Fibroblast of skin of right quadriceps (primary cell): ENCODE measurements at regions not wholly inside any gene's neighbourhood (a gene's known extent, or its start where the extent isn't known, plus 50 kb on each side); places are given as distances from the start of the nearest gene placed in this dataset.

Experiments used
- DNase-seq: peaks from one replicate; pipeline ENCODE4 v3.0.0-alpha.2; 2013

- DNase-seq, result no peak
These were observed 281.8 kb upstream of the PLET1 start for GRCh38 chr11:112542479-112542878.

DNA sequence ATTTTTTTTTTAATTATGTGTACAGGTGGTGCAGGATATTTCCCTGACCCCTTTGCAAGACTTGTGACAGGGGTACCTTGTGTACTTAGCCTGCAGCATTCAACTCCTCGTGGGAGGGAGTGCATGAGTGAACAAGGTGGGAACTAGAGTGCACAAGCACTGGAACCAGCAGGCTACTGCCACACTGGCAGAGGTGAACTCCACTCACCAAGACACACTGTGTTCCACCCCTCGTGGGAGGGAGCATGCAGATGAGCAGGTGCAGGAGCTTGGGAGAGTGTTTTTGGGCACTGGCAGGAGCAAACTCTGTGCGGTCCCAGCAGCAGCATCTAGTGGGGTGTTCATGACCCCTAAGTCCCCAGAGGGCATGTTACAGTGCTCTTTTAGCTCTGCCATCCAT is 282.7 kb upstream of the PLET1 start:
- DNase-seq, result no peak

DNA sequence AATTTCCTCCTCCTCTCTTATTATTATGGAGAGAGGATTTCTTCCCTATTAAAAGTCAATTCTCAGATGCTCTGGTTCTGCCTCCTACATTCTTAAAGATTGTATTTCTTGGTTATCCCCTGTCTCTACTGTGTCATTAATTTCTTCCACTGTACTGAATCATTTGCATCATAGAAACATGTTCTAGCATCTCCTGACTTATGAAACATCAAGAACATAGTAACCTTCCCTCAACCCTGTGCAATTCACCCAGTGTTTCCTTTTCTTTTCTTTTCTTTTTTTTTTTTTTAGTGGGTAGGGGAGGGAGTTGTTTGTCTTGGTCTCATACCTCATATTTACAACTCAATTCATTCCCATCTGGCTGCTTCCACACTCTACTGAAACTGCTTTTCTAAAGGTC is 288.0 kb upstream of the PLET1 start:
- DNase-seq, result no peak

DNA sequence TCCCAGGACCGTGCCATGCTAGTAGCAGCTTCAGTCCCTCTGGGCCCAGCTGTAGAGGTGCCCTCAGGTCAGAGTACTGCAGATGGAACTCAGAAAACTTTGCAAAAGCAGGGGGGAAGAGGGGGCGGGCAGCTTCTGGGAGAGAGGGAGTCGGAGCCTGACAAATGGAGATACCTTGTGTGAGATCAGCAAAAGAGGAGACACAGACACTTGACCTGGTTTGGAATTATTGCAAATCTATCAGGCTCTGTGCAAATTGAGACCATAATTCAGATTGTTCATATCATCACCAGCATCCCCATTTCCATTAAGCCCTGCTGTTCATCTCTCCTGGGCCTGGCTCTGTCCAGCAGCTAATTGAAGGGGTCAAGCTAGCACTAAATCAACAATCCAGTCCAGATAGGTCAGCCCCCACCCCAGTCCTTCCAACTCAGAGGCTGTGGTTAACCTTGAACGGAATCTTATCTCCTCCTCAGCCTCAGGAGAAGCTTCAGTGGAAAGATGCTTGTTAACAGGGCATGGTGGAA is 292.6 kb upstream of the PLET1 start:
- DNase-seq, result no peak

DNA sequence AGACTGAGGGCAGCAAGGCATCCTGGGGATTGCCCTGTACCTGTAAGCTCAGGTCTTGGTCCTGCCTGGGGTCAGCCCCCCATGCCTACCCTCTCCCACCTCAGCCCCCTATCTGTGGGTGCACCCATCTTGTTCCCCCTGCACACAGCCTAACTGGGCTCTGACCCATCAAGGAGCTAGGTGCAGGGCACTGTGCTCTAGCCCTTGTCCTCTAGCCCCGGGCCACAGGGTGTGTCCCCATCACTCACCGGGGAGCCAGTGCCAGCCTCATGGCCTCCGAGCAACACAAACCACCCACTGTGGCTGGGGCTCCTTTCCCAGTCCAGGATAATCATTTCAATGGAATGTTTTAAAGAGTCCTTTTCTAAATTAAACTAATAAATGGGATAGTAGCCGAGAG is 293.9 kb upstream of the PLET1 start:
- no peak for DNase-seq

GRCh38 chr11:112555491-112556364 is 295.1 kb upstream of the PLET1 start:
- DNase-seq, result peak; percentile 27

- peak; percentile 59 for DNase-seq
These were observed 298.0 kb upstream of the PLET1 start for GRCh38 chr11:112558691-112559090.

- no peak for DNase-seq
These were observed 303.1 kb upstream of the PLET1 start for GRCh38 chr11:112563808-112564207.

DNA sequence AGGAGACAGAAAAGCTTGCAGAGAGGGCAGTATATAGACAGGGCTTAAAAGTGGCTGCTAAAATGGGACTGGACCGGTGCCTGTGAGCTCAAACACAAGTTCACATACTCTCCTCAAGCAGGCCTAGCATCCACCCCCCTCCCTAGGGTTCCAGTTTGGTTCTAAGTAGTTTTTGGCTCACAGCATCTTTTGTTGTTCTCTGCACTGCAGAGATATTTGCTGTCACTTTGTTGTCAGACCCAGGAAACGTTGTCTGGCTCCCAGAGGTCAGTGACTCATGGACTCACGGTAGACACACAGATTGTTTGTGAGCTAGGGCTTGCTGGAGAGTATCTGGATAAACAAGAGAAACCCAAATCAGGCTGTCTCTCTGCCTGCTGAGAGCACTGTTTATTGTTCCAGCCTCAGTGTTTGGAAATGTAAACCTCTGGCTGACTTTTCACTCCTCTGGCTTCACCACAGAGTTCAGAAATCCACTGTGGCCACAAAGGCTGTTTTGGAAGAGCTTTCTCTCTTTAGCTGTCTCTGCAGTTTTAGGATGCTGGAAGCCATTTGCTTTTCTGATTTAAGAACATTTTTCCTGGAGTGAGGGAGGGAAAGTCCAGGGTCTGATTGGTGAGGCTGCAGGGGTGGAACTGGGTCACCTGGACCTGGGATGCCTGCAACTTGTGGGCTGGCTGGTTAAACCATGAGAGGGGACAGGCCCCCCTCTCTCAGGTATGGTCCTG is 303.7 kb upstream of the PLET1 start:
- DNase-seq, result peak; percentile 19

- no peak for DNase-seq
These were observed 304.9 kb upstream of the PLET1 start for GRCh38 chr11:112565551-112565950.

DNA sequence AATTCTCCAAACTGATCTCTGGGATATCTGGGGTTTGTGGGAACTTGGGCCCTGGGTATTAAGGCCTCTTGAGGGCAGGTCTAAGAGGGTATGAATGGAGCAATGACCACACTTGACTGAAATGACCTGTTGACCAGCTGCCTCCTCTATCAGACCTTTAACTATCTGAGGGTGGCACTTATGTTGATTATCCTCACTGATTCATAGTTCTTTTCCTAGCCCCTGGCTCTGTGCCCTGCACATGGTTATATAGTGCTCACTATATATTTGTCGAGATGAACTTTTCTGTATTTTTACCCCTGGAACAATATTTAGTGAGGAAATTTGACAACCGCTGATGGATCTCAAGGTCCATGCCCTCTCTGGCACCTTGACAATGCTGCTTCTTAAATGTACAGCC is 305.5 kb upstream of the PLET1 start:
- no peak for DNase-seq

- DNase-seq, result no peak
These were observed 309.7 kb upstream of the PLET1 start for GRCh38 chr11:112570333-112570732.

GRCh38 chr11:112579282-112579681 is 318.6 kb upstream of the PLET1 start:
- no peak for DNase-seq

- DNase-seq, result no peak
These were observed 320.2 kb upstream of the PLET1 start for GRCh38 chr11:112580864-112581263.

GRCh38 chr11:112581747-112582146 is 321.1 kb upstream of the PLET1 start:
- no peak for DNase-seq

DNA sequence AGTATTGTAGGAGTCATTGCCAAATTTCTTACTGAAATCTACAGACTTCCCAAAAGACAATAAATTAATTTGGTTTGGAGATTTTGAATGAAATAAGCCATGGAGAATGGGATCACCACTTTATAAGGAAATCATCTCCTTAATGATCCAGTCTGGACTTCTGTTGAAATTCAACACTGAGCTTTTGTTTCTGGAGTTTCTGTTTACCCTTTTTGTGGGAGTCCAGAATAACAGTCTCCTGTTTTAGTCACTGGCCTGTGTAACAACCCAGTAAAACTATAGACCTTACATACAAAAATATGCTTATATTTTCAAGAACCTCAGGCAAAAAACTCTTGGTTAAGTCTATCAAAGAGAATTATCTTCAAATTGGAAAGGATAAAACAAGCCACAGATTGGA is 321.7 kb upstream of the PLET1 start:
- DNase-seq, result no peak

DNA sequence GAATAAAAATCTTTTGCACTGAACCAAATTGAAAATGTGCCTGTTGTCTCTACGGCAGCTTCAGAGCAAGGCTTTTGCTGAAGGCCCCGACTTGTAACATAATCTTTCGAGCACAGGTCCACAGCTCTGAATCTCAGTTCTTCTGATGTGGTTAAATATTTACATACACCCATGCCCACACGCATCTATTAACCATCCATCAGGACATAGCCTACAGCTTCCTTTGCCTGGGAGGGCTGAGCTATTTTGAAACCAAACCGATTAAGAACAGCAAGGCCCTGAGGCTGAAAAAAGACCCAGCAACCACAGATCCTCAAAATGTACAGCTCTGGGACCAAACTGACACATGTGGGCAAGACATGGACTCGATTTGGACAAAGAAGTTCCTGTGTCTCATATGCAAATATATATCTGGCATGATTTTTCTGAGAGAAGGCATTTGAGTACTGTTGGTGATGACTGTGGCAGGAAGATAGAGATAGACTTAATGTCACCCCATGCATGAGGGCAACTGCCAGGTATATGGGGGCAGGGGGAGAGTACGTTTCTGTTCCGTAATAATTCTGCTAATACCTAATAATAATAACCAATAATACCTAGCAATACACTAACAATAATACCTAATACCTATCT is 322.7 kb upstream of the PLET1 start:
- no peak for DNase-seq

- no peak for DNase-seq
These were observed 324.0 kb upstream of the PLET1 start for GRCh38 chr11:112584672-112585071.

DNA sequence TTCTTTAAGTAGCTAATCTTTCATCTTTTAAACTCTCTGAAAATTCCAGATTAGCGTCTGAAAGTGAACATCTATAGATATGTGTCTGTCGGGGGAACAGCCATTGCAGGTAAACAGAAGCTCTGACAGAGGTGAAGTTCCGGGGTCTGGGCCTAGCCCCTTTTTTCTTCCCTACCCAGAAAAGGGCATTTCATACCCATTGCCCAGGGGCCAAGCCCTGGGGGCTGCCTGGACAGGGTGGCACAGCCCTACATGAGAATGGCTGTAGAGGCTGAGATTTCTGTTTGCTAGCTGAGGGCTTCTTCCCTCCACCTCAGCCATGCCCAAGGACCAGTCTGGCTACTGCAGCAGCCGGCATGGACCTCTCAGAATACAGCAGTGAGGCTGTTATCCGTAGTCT is 327.0 kb upstream of the PLET1 start:
- no peak for DNase-seq

GRCh38 chr11:112588252-112588694 is 327.6 kb upstream of the PLET1 start:
- peak; percentile 88 for DNase-seq

DNA sequence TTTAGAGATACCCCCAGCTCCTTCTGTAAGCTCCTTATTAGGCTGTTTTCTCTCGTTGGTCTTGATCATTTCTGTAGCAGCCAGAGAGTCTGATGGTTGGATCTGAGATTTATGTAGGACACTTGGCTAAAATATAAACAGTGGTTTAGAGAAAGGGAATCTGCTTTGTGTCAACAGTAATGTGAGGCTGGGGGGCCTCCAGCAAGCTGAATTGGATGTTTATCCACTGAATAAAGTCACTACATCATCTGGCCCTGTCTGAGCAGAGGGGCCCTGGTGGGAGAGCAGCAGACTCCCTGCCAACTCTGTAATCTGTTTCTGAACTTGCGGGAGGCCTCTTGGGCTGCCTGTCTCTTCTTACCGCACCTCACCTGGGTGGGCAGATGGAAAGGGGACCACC is 328.5 kb upstream of the PLET1 start:
- DNase-seq, result peak; percentile 42

GRCh38 chr11:112590764-112591163 is 330.1 kb upstream of the PLET1 start:
- peak; percentile 47 for DNase-seq

DNA sequence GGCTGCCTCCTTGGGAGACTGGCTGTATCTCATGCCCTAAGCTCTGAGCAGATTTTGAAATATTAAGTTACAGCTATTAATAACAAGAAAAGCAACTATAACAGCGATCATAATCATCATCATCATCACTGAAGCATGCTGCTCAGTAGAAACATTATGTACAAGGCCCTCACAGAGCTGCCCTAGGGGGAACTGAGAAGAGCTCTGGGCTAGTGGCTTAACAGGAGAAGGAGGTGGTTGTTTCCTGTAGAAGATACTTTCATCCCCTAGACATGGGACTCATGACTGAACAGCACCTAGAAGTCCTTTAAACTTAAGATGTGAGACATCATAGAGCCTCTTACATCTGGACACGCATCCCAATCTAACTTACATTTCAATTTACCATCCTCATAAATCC is 332.8 kb upstream of the PLET1 start:
- DNase-seq, result no peak

GRCh38 chr11:112596324-112596723 is 335.7 kb upstream of the PLET1 start:
- DNase-seq, result no peak
